Left ventricle myocardium inferior (tissue), 1 donor: ENCODE measurements at regions not wholly inside any gene's neighbourhood (a gene's known extent, or its start where the extent isn't known, plus 50 kb on each side); places are given as distances from the start of the nearest gene placed in this dataset.

ENCODE experiments used
- DNase-seq: peaks from one replicate; pipeline ENCODE4 v3.0.0-alpha.2; 2020
- H3K27ac ChIP-seq: fragments of 200-600 bp; replicated peaks from 2 replicates; pipeline ENCODE4 v1.8.0; 2021
- H3K27me3 ChIP-seq: fragments of 200-600 bp; 2 replicates; pipeline ENCODE4 v1.8.0; 2021; ENCODE audit warnings: low read depth
- H3K36me3 ChIP-seq: fragments of 200-600 bp; 2 replicates; pipeline ENCODE4 v1.8.0; 2021
- H3K4me1 ChIP-seq: fragments of 200-600 bp; 2 replicates; pipeline ENCODE4 v1.8.0; 2021
- H3K4me3 ChIP-seq: fragments of 200-600 bp; 2 replicates; pipeline ENCODE4 v1.8.0; 2021; ENCODE audit warnings: mild to moderate bottlenecking, moderate library complexity
- H3K9me3 ChIP-seq: fragments of 200-600 bp; replicated peaks from 2 replicates; pipeline ENCODE4 v1.8.0; 2021
- intact Hi-C: fragments of 100-400 bp; cut with micrococcal nuclease; formaldehyde crosslinking; loops from one replicate; pipeline ENCODE4 v1.11.0; 2022
- TF ChIP-seq, protein P1 (sequence below): fragments of 200-600 bp; IDR thresholded peaks from 2 replicates; pipeline ENCODE4 v1.8.0; 2021; ENCODE audit warnings: antibody characterized with exemption, mild to moderate bottlenecking, borderline replicate concordance
- donor health status: DM: no; HTN: yes; CAD: no; lungs with severe emphysema.

DNA sequence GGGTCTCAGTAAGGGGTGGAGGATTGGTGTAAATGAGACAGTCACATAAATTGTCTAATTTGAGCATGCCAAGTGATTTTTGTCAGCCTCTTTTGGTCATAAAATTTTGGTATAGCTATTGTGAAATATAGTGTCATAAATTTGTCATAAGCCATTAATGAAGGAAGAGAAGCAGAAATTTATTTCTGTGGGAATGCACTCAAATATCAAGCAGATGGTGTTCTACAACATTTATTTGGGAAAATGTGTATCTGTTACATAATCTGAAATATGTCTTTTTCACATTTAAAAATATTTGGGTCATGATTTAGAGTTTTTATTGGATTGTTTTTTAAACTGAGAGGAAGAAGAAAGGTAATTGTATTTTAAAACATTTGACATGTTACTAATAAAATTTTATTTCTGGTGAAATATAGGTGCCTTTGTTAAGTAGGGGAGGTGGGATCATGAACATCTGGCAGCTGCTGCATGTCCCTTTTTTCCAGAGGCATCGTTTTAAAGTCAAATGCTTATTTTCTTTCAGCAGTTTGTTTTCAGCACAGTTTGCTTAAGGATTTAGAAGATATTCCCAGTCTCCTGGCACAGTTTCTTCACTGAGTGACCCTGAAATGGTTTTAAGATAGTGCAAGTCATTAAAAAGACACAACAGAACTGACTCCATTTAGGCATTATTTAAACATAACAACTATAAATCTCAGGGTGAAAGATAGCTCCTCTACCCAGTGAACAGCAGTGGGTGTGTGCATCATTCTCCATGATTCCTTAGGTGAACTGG, 371.7 kb downstream of the SNAPC1 start:
- intact Hi-C loops, result no loop called here
- no peak overlapping the region for H3K27ac ChIP-seq
- H3K36me3 ChIP-seq, result no peaks in the 10 kb centered on the region
- no peak overlapping the region for H3K4me3 ChIP-seq
- H3K4me1 ChIP-seq, result no peaks in the 10 kb centered on the region
- TF ChIP-seq, protein P1, sequence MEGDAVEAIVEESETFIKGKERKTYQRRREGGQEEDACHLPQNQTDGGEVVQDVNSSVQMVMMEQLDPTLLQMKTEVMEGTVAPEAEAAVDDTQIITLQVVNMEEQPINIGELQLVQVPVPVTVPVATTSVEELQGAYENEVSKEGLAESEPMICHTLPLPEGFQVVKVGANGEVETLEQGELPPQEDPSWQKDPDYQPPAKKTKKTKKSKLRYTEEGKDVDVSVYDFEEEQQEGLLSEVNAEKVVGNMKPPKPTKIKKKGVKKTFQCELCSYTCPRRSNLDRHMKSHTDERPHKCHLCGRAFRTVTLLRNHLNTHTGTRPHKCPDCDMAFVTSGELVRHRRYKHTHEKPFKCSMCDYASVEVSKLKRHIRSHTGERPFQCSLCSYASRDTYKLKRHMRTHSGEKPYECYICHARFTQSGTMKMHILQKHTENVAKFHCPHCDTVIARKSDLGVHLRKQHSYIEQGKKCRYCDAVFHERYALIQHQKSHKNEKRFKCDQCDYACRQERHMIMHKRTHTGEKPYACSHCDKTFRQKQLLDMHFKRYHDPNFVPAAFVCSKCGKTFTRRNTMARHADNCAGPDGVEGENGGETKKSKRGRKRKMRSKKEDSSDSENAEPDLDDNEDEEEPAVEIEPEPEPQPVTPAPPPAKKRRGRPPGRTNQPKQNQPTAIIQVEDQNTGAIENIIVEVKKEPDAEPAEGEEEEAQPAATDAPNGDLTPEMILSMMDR, result no peak
- DNase-seq, result no peak
- peaks cover 48% of the 10 kb centered on the region for H3K27me3 ChIP-seq
- no peaks in the 10 kb centered on the region for H3K9me3 ChIP-seq

DNA sequence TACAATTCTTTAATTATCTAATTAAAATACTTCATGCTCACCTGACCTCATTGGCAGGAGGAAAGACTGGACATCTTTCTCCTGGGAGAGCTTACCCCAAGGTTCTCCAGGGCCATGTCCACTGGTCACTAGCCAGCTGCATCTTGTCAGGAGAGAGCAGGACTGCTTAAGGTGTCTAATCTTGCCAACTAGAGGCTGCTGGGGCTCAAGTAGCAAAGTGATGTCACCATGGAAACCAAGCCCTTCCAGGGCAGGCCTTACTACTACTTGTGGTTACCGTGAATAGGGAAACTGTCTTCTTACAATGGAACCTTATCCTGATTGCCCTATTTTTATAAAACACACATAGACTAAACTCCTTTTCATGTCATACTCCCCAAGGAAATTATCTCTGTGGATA, 376.4 kb downstream of the SNAPC1 start:
- intact Hi-C loops, result no loop called here
- no peaks in the 10 kb centered on the region for H3K4me1 ChIP-seq
- H3K36me3 ChIP-seq, result no peaks in the 10 kb centered on the region
- no peaks in the 10 kb centered on the region for H3K9me3 ChIP-seq
- H3K27me3 ChIP-seq, result peaks cover 31% of the 10 kb centered on the region
- no peak overlapping the region for H3K27ac ChIP-seq
- TF ChIP-seq, protein P1, result no peak
- H3K4me3 ChIP-seq, result no peak overlapping the region
- no peak for DNase-seq

DNA sequence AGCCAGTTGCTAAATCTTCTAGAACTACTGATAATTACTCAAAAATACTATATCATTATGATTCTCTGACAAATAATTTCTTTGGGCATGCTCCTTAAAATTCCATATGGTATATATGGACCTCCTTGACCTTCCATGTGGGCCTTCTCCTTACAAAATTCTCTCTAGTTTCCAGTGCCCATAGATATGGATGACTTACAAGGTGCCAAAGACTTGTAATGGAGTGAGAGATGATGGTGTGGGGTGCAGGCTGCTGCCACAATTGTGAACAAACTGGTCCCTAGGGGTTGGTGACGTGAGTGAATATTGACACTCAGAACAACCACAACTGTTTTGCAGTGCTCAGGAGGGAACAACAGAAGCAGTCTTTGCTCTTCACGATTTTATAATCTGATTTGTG, 378.9 kb downstream of the SNAPC1 start:
- TF ChIP-seq, protein P1, result no peak
- DNase-seq, result no peak
- no peak overlapping the region for H3K4me3 ChIP-seq
- no peaks in the 10 kb centered on the region for H3K4me1 ChIP-seq
- intact Hi-C loops, result no loop called here
- H3K27ac ChIP-seq, result no peak overlapping the region
- no peaks in the 10 kb centered on the region for H3K36me3 ChIP-seq
- H3K27me3 ChIP-seq, result peaks cover 7% of the 10 kb centered on the region
- no peaks in the 10 kb centered on the region for H3K9me3 ChIP-seq

DNA sequence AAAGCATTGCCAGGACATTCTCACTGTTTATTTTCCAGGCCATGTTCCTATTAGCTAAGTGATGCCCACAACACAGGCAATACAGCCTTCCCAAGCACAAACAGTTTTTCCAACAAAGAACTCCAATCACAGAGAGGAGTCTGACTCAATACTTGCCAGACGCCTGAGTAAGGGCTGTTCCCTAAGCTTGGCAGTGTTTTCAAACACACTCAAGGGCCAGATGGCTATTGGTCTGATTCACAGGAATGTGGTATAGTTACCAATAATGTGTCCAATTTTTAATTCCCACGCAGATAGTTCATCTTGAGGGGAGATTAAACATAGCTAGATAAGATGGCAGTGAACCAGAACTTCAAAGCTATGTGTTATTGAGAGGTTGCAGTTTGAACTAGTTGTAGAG, 381.0 kb downstream of the SNAPC1 start:
- intact Hi-C loops, result no loop called here
- peaks cover 7% of the 10 kb centered on the region for H3K27me3 ChIP-seq
- TF ChIP-seq, protein P1, result no peak
- no peak overlapping the region for H3K4me3 ChIP-seq
- peak overlapping the region; percentile 40 for H3K27ac ChIP-seq
- no peaks in the 10 kb centered on the region for H3K4me1 ChIP-seq
- no peaks in the 10 kb centered on the region for H3K36me3 ChIP-seq
- DNase-seq, result no peak
- H3K9me3 ChIP-seq, result peaks cover 20% of the 10 kb centered on the region

DNA sequence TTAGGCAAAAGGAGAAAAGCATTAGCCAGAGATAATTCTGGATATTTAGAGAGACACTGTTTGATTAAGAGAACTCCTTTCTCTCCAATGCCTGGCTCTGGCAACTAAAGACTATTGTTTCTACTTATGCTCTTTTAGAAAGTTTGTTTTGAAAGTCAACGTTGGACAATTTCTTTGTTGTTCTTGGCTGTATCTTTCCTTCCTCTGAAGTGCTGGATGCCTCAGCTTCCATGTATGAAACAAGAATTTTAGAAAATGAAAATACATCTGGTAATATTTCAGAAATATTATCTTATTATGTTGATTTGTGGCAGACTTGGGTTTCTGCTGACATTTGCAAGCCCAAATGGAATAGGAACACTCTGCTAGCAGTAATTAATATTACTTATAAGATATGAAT, 382.6 kb downstream of the SNAPC1 start:
- intact Hi-C loops, result no loop called here
- Histone ChIP-seq H3K36me3 (no peaks in the 10 kb centered on the region), H3K27me3 (peaks cover 7% of the 10 kb centered on the region), H3K9me3 (peaks cover 30% of the 10 kb centered on the region), H3K27ac (peak overlapping the region; percentile 40), H3K4me3 (no peak overlapping the region), H3K4me1 (no peaks in the 10 kb centered on the region)
- DNase-seq, result no peak
- TF ChIP-seq, protein P1, result no peak
